Osteoblast (primary cell): ENCODE measurements at regions not wholly inside any gene's neighbourhood (a gene's known extent, or its start where the extent isn't known, plus 50 kb on each side); places are given as distances from the start of the nearest gene placed in this dataset.

Experiments
- DNase-seq: peaks from one replicate; pipeline ENCODE4 v3.0.0; 2011; ENCODE audit warnings: low spot score, mixed read lengths; ENCODE audit not compliant: insufficient read length; ENCODE audit errors: missing footprints
- H2AFZ ChIP-seq: 2 replicates; pipeline ENCODE4 v1.6.0; 2011; ENCODE audit warnings: mild to moderate bottlenecking, low read length
- H3K27ac ChIP-seq: 2 replicates; pipeline ENCODE4 v1.5.1; 2011; ENCODE audit warnings: mild to moderate bottlenecking, low read depth, low read length, moderate library complexity
- H3K27me3 ChIP-seq: 2 replicates; pipeline ENCODE4 v1.6.0; 2012; ENCODE audit warnings: mild to moderate bottlenecking, control low read depth, inconsistent platforms, low read length, moderate library complexity; ENCODE audit not compliant: insufficient read depth
- H3K36me3 ChIP-seq: 2 replicates; pipeline ENCODE4 v1.5.1; 2011; ENCODE audit warnings: mild to moderate bottlenecking, low read length, control low read depth, moderate library complexity; ENCODE audit not compliant: insufficient read depth
- H3K4me1 ChIP-seq: 2 replicates; pipeline ENCODE4 v1.5.1; 2011; ENCODE audit warnings: mild to moderate bottlenecking, low read length, control low read depth, moderate library complexity; ENCODE audit not compliant: insufficient read depth
- H3K4me2 ChIP-seq: 2 replicates; pipeline ENCODE4 v1.6.0; 2011; ENCODE audit warnings: mild to moderate bottlenecking, low read length; ENCODE audit not compliant: insufficient read depth
- H3K4me3 ChIP-seq: fragments of 200-600 bp; sonication (generic); 3 replicates; pipeline ENCODE4 v1.5.1; 2012; ENCODE audit warnings: mild to moderate bottlenecking, low read length, inconsistent platforms; ENCODE audit not compliant: insufficient read depth
- H3K79me2 ChIP-seq: 2 replicates; pipeline ENCODE4 v1.6.0; 2012; ENCODE audit warnings: mild to moderate bottlenecking, low read length, control low read depth, inconsistent platforms; ENCODE audit not compliant: insufficient read depth
- H3K9me3 ChIP-seq: 2 replicates; pipeline ENCODE4 v1.5.1; 2011; ENCODE audit warnings: low read depth, low read length, control low read depth
- H4K20me1 ChIP-seq: 2 replicates; pipeline ENCODE4 v1.6.0; 2012; ENCODE audit warnings: mild to moderate bottlenecking, low read length, control low read depth; ENCODE audit not compliant: insufficient read depth
- CTCF ChIP-seq: IDR thresholded peaks from 2 replicates; pipeline ENCODE4 v1.5.1; 2011; ENCODE audit warnings: mild to moderate bottlenecking, low read depth, low read length, moderate library complexity; ENCODE audit errors: extremely low read depth

GRCh38 chr17:53668854-53669253 is 153.9 kb upstream of the KIF2B start:
- Histone ChIP-seq H3K4me3 (no peak overlapping the region), H3K9me3 (no peaks in the 10 kb centered on the region), H3K27me3 (no peaks in the 10 kb centered on the region), H2AFZ (no peak overlapping the region), H3K27ac (no peak overlapping the region), H4K20me1 (no peaks in the 10 kb centered on the region), H3K4me2 (no peak overlapping the region), H3K4me1 (no peaks in the 10 kb centered on the region), H3K36me3 (no peaks in the 10 kb centered on the region), H3K79me2 (no peaks in the 10 kb centered on the region)
- no peak for TF ChIP-seq CTCF
- DNase-seq: no peak

GRCh38 chr17:53662608-53663007 is 160.1 kb upstream of the KIF2B start:
- DNase-seq: no peak
- no peaks in the 10 kb centered on the region for H3K27me3 ChIP-seq
- no peaks in the 10 kb centered on the region for H3K4me1 ChIP-seq

GRCh38 chr17:53659181-53659580 is 163.5 kb upstream of the KIF2B start:
- Histone ChIP-seq H3K4me2 (no peak overlapping the region), H3K4me3 (no peak overlapping the region), H3K27ac (no peak overlapping the region), H3K36me3 (no peaks in the 10 kb centered on the region), H4K20me1 (no peaks in the 10 kb centered on the region), H3K9me3 (peaks cover 2% of the 10 kb centered on the region), H3K4me1 (no peaks in the 10 kb centered on the region), H3K79me2 (no peaks in the 10 kb centered on the region), H3K27me3 (no peaks in the 10 kb centered on the region), H2AFZ (no peak overlapping the region)
- DNase-seq: no peak
- no peak for TF ChIP-seq CTCF

More at GRCh38 chr17:53662608-53663007, 160.1 kb upstream of the KIF2B start:
- no peak for TF ChIP-seq CTCF
- no peak overlapping the region for H3K27ac ChIP-seq
- no peak overlapping the region for H2AFZ ChIP-seq
- H4K20me1 ChIP-seq: no peaks in the 10 kb centered on the region
- no peaks in the 10 kb centered on the region for H3K9me3 ChIP-seq
- H3K4me2 ChIP-seq: no peak overlapping the region
- H3K4me3 ChIP-seq: no peak overlapping the region
- H3K79me2 ChIP-seq: no peaks in the 10 kb centered on the region
- no peaks in the 10 kb centered on the region for H3K36me3 ChIP-seq

DNA sequence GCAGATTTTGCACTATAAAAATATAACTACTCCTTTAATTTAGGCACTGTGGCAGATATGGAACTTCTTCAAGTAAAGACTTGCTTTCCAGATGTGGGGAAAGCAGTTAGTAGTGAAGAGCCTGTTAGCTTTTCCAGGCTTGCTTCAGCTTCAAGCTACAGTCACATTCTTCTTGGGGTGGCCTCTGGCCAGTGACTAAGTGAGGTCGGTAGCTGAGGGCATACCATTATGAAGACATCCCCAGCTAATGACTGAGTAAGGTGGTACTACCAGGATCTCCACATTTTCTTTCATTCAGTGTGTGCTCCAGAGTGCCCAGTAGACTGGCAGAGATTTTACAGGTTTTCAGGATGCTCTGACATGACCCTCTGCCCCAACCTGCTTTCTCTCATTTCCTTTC is 167.1 kb upstream of the KIF2B start:
- Histone ChIP-seq H3K9me3 (peaks cover 2% of the 10 kb centered on the region), H3K4me3 (no peak overlapping the region), H3K4me1 (no peaks in the 10 kb centered on the region), H3K36me3 (no peaks in the 10 kb centered on the region), H3K79me2 (no peaks in the 10 kb centered on the region), H4K20me1 (no peaks in the 10 kb centered on the region), H2AFZ (no peak overlapping the region), H3K4me2 (no peak overlapping the region), H3K27ac (no peak overlapping the region), H3K27me3 (no peaks in the 10 kb centered on the region)
- no peak for TF ChIP-seq CTCF
- no peak for DNase-seq
